Osteoblast (primary cell): ENCODE measurements at regions not wholly inside any gene's neighbourhood (a gene's known extent, or its start where the extent isn't known, plus 50 kb on each side); places are given as distances from the start of the nearest gene placed in this dataset.
A peak's percentile ranks its signal among the peaks of the same experiment; 100 is the strongest.
"Not testable (repeated sequence)": the region's sequence is repeated elsewhere in the genome, so short reads cannot be mapped to it uniquely, and the experiment has no call there.

Experiments used
- DNase-seq: peaks from one replicate; pipeline ENCODE4 v3.0.0; 2011; ENCODE audit warnings: low spot score, mixed read lengths; ENCODE audit not compliant: insufficient read length; ENCODE audit errors: missing footprints
- H2AFZ ChIP-seq: 2 replicates; pipeline ENCODE4 v1.6.0; 2011; ENCODE audit warnings: mild to moderate bottlenecking, low read length
- H3K27ac ChIP-seq: 2 replicates; pipeline ENCODE4 v1.5.1; 2011; ENCODE audit warnings: mild to moderate bottlenecking, low read depth, low read length, moderate library complexity
- H3K27me3 ChIP-seq: 2 replicates; pipeline ENCODE4 v1.6.0; 2012; ENCODE audit warnings: mild to moderate bottlenecking, control low read depth, inconsistent platforms, low read length, moderate library complexity; ENCODE audit not compliant: insufficient read depth
- H3K36me3 ChIP-seq: 2 replicates; pipeline ENCODE4 v1.5.1; 2011; ENCODE audit warnings: mild to moderate bottlenecking, low read length, control low read depth, moderate library complexity; ENCODE audit not compliant: insufficient read depth
- H3K4me1 ChIP-seq: 2 replicates; pipeline ENCODE4 v1.5.1; 2011; ENCODE audit warnings: mild to moderate bottlenecking, low read length, control low read depth, moderate library complexity; ENCODE audit not compliant: insufficient read depth
- H3K4me2 ChIP-seq: 2 replicates; pipeline ENCODE4 v1.6.0; 2011; ENCODE audit warnings: mild to moderate bottlenecking, low read length; ENCODE audit not compliant: insufficient read depth
- H3K4me3 ChIP-seq: fragments of 200-600 bp; sonication (generic); 3 replicates; pipeline ENCODE4 v1.5.1; 2012; ENCODE audit warnings: mild to moderate bottlenecking, low read length, inconsistent platforms; ENCODE audit not compliant: insufficient read depth
- H3K79me2 ChIP-seq: 2 replicates; pipeline ENCODE4 v1.6.0; 2012; ENCODE audit warnings: mild to moderate bottlenecking, low read length, control low read depth, inconsistent platforms; ENCODE audit not compliant: insufficient read depth
- H3K9me3 ChIP-seq: 2 replicates; pipeline ENCODE4 v1.5.1; 2011; ENCODE audit warnings: low read depth, low read length, control low read depth
- H4K20me1 ChIP-seq: 2 replicates; pipeline ENCODE4 v1.6.0; 2012; ENCODE audit warnings: mild to moderate bottlenecking, low read length, control low read depth; ENCODE audit not compliant: insufficient read depth
- TF ChIP-seq, protein P1 (sequence below): IDR thresholded peaks from 2 replicates; pipeline ENCODE4 v1.5.1; 2011; ENCODE audit warnings: mild to moderate bottlenecking, low read depth, low read length, moderate library complexity; ENCODE audit errors: extremely low read depth

DNA sequence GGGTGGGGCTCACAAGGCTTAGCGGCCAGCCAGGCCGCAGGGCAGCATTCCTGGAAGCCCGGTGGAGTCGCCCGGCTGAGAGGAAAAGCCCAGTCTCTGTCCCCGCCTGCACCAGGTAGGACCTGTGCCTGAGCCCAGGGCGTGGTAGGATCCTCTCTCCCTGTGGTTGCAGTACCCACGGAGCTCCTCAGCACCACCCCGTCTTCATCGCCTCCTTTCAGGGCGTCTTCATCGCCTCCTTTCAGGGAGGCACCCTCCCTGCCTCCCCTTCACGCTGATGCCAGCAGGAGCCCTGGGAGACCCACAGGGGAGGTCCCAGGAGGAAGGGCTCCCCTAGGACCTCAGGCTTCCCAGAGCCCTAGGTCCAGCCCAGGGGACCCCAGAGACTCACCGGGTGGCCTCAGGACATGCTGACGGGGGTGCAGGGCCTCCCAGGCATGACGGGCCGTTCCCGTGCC lies 53.3 kb upstream of the NOTCH1 start:
- no peaks in the 10 kb centered on the region for H4K20me1 ChIP-seq
- no peak overlapping the region for H2AFZ ChIP-seq
- no peaks in the 10 kb centered on the region for H3K27me3 ChIP-seq
- H3K79me2 ChIP-seq: no peaks in the 10 kb centered on the region
- H3K4me2 ChIP-seq: no peak overlapping the region
- H3K27ac ChIP-seq: no peak overlapping the region
- no peaks in the 10 kb centered on the region for H3K9me3 ChIP-seq
- TF ChIP-seq, protein P1, sequence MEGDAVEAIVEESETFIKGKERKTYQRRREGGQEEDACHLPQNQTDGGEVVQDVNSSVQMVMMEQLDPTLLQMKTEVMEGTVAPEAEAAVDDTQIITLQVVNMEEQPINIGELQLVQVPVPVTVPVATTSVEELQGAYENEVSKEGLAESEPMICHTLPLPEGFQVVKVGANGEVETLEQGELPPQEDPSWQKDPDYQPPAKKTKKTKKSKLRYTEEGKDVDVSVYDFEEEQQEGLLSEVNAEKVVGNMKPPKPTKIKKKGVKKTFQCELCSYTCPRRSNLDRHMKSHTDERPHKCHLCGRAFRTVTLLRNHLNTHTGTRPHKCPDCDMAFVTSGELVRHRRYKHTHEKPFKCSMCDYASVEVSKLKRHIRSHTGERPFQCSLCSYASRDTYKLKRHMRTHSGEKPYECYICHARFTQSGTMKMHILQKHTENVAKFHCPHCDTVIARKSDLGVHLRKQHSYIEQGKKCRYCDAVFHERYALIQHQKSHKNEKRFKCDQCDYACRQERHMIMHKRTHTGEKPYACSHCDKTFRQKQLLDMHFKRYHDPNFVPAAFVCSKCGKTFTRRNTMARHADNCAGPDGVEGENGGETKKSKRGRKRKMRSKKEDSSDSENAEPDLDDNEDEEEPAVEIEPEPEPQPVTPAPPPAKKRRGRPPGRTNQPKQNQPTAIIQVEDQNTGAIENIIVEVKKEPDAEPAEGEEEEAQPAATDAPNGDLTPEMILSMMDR: no peak
- H3K36me3 ChIP-seq: no peaks in the 10 kb centered on the region
- H3K4me3 ChIP-seq: no peak overlapping the region
- H3K4me1 ChIP-seq: no peaks in the 10 kb centered on the region
- DNase-seq: no peak

DNA sequence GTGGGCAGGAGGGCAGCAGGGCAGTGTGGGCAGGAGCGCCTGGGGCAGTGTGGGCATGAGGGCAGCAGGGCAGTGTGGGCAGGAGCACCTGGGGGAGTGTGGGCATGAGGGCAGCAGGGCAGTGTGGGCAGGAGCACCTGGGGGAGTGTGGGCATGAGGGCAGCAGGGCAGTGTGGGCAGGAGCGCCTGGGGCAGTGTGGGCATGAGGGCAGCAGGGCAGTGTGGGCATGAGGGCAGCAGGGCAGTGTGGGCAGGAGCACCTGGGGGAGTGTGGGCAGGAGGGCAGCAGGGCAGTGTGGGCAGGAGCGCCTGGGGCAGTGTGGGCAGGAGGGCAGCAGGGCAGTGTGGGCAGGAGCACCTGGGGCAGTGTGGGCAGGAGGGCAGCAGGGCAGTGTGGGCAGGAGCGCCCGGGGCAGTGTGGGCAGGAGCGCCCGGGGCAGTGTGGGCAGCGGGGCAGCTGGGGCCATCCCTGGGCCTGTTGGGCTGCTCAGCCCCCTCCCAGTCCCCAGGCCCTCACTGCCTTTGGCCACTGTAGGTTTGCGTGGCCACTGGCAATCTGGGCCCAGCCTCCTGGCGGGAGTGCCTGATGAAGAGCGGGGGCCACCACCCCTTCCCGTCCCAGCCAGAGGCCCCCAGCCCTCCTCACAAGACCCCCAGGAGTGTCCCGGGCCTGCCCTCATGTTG lies 52.7 kb upstream of the NOTCH1 start:
- not testable (repeated sequence) for H3K36me3 ChIP-seq, H3K9me3 ChIP-seq, H3K27me3 ChIP-seq, H3K27ac ChIP-seq, DNase-seq, H3K4me1 ChIP-seq, H2AFZ ChIP-seq, H3K79me2 ChIP-seq, H3K4me2 ChIP-seq, H3K4me3 ChIP-seq, H4K20me1 ChIP-seq

DNA sequence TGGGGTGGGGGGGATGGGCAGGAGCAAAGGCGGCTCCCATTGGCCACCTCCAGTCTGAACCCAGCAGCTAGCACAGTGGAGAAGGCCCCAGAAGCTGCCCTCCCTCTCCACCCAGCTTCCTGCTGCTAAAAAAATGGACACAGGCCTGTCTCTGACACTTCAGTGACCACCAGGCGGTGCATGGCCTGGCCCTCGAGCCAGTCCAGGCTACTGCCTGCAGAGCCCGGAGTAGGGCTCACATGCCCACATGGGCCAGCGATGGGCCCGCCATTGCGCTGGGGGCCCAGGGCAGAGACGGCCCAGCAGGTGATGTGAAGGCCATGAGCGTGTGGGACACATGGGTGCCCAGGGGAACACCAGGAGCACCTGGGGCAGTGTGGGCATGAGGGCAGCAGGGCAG lies 52.1 kb upstream of the NOTCH1 start:
- no peak overlapping the region for H3K4me2 ChIP-seq
- no peaks in the 10 kb centered on the region for H3K4me1 ChIP-seq
- no peaks in the 10 kb centered on the region for H4K20me1 ChIP-seq
- TF ChIP-seq, protein P1: no peak
- no peaks in the 10 kb centered on the region for H3K9me3 ChIP-seq
- peak; percentile 89 for DNase-seq
- no peak overlapping the region for H2AFZ ChIP-seq
- no peak overlapping the region for H3K27ac ChIP-seq
- H3K36me3 ChIP-seq: no peaks in the 10 kb centered on the region
- no peaks in the 10 kb centered on the region for H3K79me2 ChIP-seq
- no peak overlapping the region for H3K4me3 ChIP-seq
- H3K27me3 ChIP-seq: no peaks in the 10 kb centered on the region

DNA sequence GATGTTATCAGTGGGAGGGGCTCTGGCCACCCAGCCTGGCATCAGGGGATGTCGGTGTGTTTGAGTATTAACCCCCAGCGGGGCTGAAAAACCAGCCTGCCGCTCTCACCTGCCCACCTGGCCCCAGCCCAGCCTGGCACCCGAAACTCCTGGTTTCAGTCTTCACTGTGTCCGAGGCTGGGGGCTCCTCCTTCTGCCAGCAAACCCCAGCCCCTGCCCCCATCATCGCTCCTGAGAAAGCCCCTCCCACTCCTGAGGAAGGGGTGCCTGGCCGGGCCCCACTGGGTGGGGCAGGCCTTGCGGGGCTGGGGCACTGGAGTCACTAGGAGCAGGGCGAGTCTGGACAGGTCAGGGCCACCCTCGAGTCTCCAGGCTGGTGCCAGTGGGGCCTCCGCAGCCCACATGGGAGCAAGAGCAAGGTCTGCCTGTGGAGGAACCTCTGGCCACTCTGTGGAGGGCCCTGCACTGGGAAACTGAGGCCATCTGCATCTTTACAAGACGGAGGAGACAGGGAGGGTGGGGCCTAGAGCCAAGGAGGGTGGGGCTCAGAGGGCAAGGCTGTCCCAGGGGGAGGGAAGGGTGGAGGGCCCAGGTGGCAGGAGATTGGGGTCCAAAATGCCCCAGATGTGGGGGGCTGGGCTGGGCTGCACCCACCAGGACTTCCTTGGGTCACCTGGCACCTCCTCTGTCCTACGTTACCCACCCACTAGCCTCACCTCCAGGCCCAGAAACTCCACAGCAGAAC lies 51.5 kb upstream of the NOTCH1 start:
- Histone ChIP-seq H3K4me1 (no peaks in the 10 kb centered on the region), H3K79me2 (no peaks in the 10 kb centered on the region), H3K9me3 (no peaks in the 10 kb centered on the region), H3K36me3 (no peaks in the 10 kb centered on the region), H2AFZ (no peak overlapping the region), H3K27me3 (no peaks in the 10 kb centered on the region), H3K4me3 (no peak overlapping the region), H4K20me1 (no peaks in the 10 kb centered on the region), H3K4me2 (no peak overlapping the region), H3K27ac (no peak overlapping the region)
- TF ChIP-seq, protein P1: no peak
- no peak for DNase-seq
